HEK293T (cell line): ENCODE measurements at regions not wholly inside any gene's neighbourhood (a gene's known extent, or its start where the extent isn't known, plus 50 kb on each side); places are given as distances from the start of the nearest gene placed in this dataset.

Source experiments
- CTCF ChIA-PET: fragments of 350-600 bp; formaldehyde crosslinking; extraction: SDS; loops from one replicate; lab custom pipeline; 2021; ENCODE audit warnings: antibody characterized with exemption, inconsistent platforms; lab: Yijun Ruan, JAX
- POLR2A ChIA-PET: fragments of 350-600 bp; formaldehyde crosslinking; extraction: SDS; loops from one replicate; lab custom pipeline; 2020; ENCODE audit warnings: antibody characterized with exemption, inconsistent platforms; lab: Yijun Ruan, JAX
- DNase-seq: peaks from one replicate; pipeline ENCODE4 v3.0.0; 2012; ENCODE audit warnings: mixed read lengths; ENCODE audit errors: extremely low spot score
- ARNT ChIP-seq: fragments of 450-650 bp; IDR thresholded peaks from 2 replicates; pipeline ENCODE4 v1.6.1; 2017; ENCODE audit warnings: mild to moderate bottlenecking
- BHLHE40 ChIP-seq: fragments of 450-650 bp; IDR thresholded peaks from 2 replicates; pipeline ENCODE4 v1.6.1; 2016; ENCODE audit warnings: mild to moderate bottlenecking, moderate library complexity, borderline replicate concordance
- CTBP1 ChIP-seq: fragments of 450-650 bp; IDR thresholded peaks from 2 replicates; pipeline ENCODE4 v1.6.1; 2016; ENCODE audit warnings: borderline replicate concordance
- ELF4 ChIP-seq: fragments of 450-650 bp; IDR thresholded peaks from 2 replicates; pipeline ENCODE4 v1.6.1; 2017; ENCODE audit warnings: antibody characterized with exemption
- FOXA1 ChIP-seq: fragments of 450-650 bp; IDR thresholded peaks from 2 replicates; pipeline ENCODE4 v1.6.1; 2016; ENCODE audit warnings: mild to moderate bottlenecking
- FOXK2 ChIP-seq: fragments of 450-650 bp; IDR thresholded peaks from 2 replicates; pipeline ENCODE4 v1.6.1; 2016; ENCODE audit warnings: mild to moderate bottlenecking
- FOXM1 ChIP-seq: fragments of 450-650 bp; IDR thresholded peaks from 2 replicates; pipeline ENCODE4 v1.6.1; 2017; ENCODE audit warnings: mild to moderate bottlenecking, borderline replicate concordance
- HDGF ChIP-seq: fragments of 450-650 bp; IDR thresholded peaks from 2 replicates; pipeline ENCODE4 v1.6.1; 2017; ENCODE audit warnings: antibody characterized with exemption, borderline replicate concordance
- L3MBTL2 ChIP-seq: fragments of 450-650 bp; conservative IDR thresholded peaks from 2 replicates; pipeline ENCODE4 v1.6.1; 2016; ENCODE audit warnings: mild to moderate bottlenecking
- LEF1 ChIP-seq: fragments of 450-650 bp; IDR thresholded peaks from 2 replicates; pipeline ENCODE4 v1.6.1; 2017; ENCODE audit warnings: mild to moderate bottlenecking, borderline replicate concordance
- NFRKB ChIP-seq: fragments of 450-650 bp; IDR thresholded peaks from 2 replicates; pipeline ENCODE4 v1.6.1; 2016; ENCODE audit warnings: mild to moderate bottlenecking, moderate library complexity
- SP1 ChIP-seq: fragments of 450-650 bp; IDR thresholded peaks from 2 replicates; pipeline ENCODE4 v1.6.1; 2017
- SUZ12 ChIP-seq: fragments of 450-650 bp; IDR thresholded peaks from 2 replicates; pipeline ENCODE4 v1.6.1; 2016; ENCODE audit warnings: mild to moderate bottlenecking
- TARDBP ChIP-seq: fragments of 450-650 bp; IDR thresholded peaks from 2 replicates; pipeline ENCODE4 v1.6.1; 2016
- ZNF384 ChIP-seq: fragments of 450-650 bp; IDR thresholded peaks from 2 replicates; pipeline ENCODE4 v1.6.1; 2016
- TF ChIP-seq, protein P1 (sequence below): fragments of 450-650 bp; IDR thresholded peaks from 2 replicates; pipeline ENCODE4 v1.6.1; 2016

DNA sequence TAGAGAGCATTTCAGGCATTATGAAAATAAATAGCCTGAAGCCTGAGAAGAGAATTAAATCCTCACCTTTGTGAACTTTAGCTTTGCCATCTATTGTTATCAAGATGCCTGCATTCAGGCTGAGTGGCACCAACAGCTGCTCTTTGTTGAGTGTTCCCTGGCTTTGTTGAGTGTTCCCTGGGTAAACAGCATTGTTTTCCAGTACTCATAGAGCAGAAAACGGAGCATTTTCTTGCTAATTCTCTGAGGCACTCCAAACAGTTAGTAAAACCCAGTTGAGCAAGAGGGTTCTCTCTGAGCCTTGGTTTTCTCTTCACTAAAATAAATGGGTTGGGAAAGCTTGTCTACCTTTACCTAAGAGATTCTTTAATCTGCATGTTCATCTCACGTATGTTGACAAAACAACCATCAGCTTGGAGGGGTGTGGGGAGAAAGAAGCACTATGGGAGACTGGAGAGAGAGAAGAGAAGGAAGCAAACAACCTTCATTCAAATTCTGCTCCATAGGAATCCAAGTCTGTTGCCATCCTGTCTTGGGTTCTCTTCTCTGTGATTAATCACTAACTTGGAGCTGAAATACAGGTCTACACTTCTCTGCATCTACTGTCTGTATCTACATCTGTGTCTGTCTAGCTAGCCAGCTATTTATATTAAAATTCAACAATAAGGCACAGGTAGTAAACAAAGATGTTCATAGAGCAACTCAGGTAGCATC is 567.0 kb upstream of the SOX11 start:
- DNase-seq = no peak
- ChIA-PET POLR2A (no interaction called here), CTCF (no interaction called here)
- TF ChIP-seq HDGF (no peak), BHLHE40 (no peak), FOXA1 (no peak), LEF1 (no peak)

DNA sequence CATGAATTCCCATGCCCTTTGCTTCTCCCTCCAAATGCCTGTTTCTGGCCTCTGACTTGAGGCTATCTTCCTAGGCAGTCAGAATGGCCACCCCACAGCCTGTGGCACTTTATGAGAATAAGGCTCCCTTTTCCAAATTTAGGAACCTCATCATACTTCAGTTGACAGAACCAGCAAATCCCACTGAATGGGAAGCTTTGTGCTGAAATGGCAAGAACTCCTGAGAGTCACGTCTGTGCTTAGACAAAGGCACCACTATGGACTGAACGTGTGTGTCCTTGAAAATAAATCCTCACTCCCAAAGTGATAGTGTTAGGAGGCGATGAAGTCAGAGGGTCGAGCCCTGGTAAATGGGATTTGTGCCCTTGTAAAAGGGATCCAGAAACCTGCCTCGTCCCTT is 559.9 kb upstream of the SOX11 start:
- CTCF ChIA-PET = no interaction called here
- POLR2A ChIA-PET = no interaction called here
- TF ChIP-seq HDGF = no peak
- TF ChIP-seq NFRKB = no peak
- TF ChIP-seq FOXM1 = no peak
- no peak for TF ChIP-seq FOXA1
- TF ChIP-seq, protein P1, sequence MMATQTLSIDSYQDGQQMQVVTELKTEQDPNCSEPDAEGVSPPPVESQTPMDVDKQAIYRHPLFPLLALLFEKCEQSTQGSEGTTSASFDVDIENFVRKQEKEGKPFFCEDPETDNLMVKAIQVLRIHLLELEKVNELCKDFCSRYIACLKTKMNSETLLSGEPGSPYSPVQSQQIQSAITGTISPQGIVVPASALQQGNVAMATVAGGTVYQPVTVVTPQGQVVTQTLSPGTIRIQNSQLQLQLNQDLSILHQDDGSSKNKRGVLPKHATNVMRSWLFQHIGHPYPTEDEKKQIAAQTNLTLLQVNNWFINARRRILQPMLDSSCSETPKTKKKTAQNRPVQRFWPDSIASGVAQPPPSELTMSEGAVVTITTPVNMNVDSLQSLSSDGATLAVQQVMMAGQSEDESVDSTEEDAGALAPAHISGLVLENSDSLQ = no peak
- TF ChIP-seq FOXK2 = no peak
- no peak for TF ChIP-seq CTBP1
- no peak for TF ChIP-seq LEF1
- TF ChIP-seq SP1 = no peak
- no peak for TF ChIP-seq L3MBTL2
- no peak for TF ChIP-seq ZNF384
- no peak for TF ChIP-seq TARDBP
- no peak for TF ChIP-seq BHLHE40
- no peak for DNase-seq

DNA sequence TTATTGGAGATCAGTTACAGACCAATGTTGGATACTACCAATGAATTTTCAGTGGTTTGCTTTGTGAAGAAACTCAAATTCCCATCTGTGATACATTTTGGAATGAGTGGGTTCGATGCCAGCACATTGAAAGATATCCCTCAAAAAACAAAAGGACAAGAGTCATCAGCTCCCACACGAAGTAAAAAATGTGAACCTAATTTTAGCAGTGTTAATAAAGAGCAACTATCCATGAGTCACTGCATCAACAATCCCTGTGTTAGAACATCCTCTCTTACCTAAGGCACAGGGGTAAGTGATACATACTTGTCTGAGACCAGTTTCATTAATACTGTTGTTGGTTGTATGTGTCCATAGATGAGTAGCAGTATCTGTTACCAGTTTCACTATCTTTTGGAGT is 551.8 kb upstream of the SOX11 start:
- CTCF ChIA-PET = no interaction called here
- no peak for DNase-seq
- TF ChIP-seq SUZ12 = no peak
- no peak for TF ChIP-seq FOXA1
- TF ChIP-seq TARDBP = no peak
- TF ChIP-seq ZNF384 = no peak
- TF ChIP-seq LEF1 = no peak
- no peak for TF ChIP-seq ARNT
- TF ChIP-seq FOXM1 = no peak
- no peak for TF ChIP-seq HDGF
- TF ChIP-seq SP1 = no peak
- no peak for TF ChIP-seq CTBP1
- no peak for TF ChIP-seq NFRKB
- TF ChIP-seq BHLHE40 = no peak
- TF ChIP-seq ELF4 = no peak
- TF ChIP-seq L3MBTL2 = no peak
- TF ChIP-seq, protein P1 = no peak
- POLR2A ChIA-PET = no interaction called here

DNA sequence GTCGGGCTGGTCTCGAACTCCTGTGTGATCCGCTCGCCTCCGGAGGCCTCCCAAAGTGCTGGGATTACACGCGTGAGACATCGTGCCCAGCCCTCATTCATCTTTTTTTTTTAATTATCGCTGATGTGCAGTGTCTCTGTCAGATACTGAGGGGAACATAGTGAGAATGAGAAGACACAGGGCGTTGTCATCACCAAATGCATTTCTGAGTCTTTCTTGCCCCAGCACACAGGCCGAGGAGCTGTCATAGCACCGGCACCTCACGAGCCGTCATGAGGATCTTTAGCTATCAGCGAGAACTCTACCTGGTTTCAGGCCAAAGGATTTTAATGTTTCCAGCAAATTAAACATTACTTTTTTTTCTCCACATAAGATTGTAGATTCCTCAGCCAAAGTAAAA is 548.0 kb upstream of the SOX11 start:
- TF ChIP-seq ARNT (no peak), BHLHE40 (no peak), ELF4 (no peak), FOXK2 (no peak), ZNF384 (no peak), HDGF (no peak), NFRKB (no peak), SUZ12 (no peak)
- TF ChIP-seq, protein P1 = no peak
- no peak for DNase-seq
- ChIA-PET POLR2A (no interaction called here), CTCF (no interaction called here)

DNA sequence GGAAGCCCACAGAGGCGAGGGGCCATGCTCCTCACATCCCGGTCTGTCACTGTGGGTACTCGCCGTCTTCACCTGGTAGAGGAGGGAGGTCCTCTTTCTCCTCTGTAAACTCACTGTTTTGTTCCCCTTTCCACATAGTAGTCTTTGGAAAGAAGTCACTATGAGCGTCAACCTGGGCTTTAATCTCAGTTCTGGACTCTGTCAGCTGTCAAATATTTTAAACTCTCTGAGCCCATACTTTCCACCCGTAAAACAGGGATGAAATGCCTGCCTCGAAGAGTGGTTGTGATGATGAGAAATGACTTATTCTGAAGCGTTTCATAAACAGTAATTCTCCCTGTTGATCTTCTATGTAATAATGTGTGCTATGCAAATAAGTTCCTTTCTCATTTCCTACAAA is 547.1 kb upstream of the SOX11 start:
- TF ChIP-seq HDGF = no peak
- TF ChIP-seq CTBP1 = no peak
- TF ChIP-seq SP1 = no peak
- TF ChIP-seq LEF1 = no peak
- no peak for TF ChIP-seq FOXM1
- no peak for TF ChIP-seq BHLHE40
- ChIA-PET CTCF (no interaction called here), POLR2A (no interaction called here)
- DNase-seq = no peak

DNA sequence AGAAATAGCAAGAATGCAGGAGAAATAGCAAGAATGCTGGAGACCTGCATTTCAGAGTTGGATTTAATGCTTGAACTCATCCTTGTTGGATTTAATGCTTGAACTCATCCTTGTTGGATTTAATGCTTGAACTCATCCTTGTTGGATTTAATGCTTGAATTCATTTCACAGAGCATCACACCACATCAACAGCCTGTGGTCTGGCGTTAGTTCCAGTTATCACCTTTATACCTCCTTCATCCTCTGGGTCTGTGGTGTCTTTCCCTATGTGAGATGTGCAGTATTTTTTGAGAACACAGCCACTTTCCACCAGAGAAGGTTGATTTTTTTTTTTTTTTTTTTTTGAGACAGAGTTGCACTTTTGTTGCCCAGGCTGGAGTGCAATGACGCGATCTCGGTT is 546.4 kb upstream of the SOX11 start:
- POLR2A ChIA-PET = no interaction called here
- TF ChIP-seq LEF1 = no peak
- TF ChIP-seq, protein P1 = no peak
- no peak for TF ChIP-seq L3MBTL2
- no peak for TF ChIP-seq ARNT
- TF ChIP-seq ZNF384 = no peak
- TF ChIP-seq FOXA1 = no peak
- CTCF ChIA-PET = no interaction called here
- DNase-seq = no peak
